Fibroblast of skin of scalp (primary cell): ENCODE measurements at regions not wholly inside any gene's neighbourhood (a gene's known extent, or its start where the extent isn't known, plus 50 kb on each side); places are given as distances from the start of the nearest gene placed in this dataset.
"Not testable (repeated sequence)": the region's sequence is repeated elsewhere in the genome, so short reads cannot be mapped to it uniquely, and the experiment has no call there.

Source experiments
- DNase-seq: peaks from one replicate; pipeline ENCODE4 v3.0.0-alpha.2; 2013

DNA sequence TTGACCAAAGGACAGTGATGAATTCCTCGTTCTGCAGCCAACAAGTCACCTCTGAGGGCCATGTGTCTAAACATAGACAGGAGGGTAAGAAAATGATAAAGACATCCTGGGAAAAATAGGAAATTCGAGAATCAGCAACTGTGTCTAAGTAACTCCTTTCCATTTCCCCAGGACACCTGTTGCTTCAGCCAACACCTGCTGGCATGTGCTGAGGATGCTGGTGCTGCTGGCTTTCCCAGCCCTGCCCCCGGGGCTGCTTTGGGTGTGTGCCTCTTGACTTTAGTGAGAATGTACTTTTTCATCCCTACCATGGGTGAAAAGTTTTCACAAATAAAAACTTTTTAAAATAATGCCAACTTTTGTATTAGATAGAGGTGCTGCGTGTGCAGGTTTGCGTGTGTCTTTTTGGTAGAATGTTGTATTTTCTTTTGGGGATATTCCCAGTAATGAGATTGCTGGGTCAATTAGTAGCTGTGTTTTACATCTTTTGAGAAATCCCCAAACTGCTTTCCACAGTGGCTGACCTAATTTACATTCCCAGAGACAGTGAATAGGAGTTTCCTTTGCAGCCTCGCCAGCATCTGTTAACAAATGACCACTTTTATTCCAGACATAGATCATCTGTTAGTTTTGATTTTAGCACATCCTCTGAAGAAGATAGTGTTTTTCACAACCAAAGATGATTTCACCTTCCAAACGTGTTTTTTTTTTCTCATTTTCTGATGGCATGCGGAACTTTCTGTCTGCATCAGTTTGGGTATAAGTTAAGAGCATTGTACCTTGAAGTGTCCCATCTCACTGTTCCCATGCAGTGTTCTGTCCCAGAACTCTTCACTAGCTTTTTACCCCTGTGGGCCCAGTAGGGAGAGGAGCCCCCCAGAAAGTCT, 104.2 kb upstream of the ACBD5 start:
- DNase-seq, result no peak

DNA sequence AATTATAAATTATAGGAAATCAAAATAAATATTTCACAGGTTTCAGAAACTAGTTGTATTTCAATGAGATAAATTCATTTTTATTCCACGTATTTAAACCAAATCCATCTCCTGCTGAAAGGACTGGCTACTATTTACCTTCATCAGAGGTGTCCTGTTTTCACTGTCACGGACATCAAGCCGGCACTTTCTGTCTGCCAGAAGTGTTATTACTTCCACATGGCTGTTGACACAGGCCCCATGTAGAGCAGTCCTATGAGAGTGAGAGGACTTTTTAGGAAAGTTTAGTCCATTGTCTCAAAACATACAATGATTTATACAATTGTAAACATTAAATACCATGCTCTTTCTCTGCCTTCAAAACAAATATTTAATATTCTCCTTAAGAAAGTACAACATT, 100.4 kb upstream of the ACBD5 start:
- DNase-seq, result no peak

DNA sequence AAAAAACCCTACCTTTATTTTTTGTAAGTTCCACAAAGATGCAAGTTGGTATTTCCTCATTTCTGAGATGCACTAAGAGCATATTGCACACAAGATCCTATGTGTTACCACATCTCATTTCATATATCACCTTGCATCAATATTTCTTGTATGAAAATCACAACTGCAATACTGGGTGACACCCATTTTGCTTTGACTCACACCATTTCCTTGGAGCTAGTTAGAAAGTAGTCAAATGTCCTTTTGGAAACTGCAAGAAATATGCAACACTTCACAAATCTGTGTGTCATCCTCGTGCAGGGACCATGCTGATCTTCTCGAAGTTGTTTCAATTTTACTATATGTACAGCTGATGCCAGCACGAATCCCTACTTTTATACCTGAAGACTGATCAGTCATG, 94.6 kb upstream of the ACBD5 start:
- not testable (repeated sequence) for DNase-seq

DNA sequence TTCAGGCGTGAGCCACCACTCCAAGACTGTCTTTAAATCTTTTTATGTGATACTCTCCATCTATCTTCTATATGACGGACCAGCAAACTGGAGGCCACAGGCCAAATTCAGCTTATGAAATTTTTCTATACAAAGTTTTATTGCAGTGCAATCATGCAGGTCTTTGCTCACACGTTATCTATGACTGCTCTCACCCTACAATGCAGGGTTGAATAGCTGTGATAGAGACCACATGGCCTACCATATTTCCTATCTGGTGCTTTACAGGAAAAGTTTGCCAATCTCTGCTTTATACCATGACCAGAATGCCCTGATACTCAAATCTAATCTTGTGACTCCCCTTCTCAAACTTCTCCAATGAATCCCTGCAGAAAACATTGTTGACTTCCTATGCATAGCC, 89.5 kb upstream of the ACBD5 start:
- no peak for DNase-seq

DNA sequence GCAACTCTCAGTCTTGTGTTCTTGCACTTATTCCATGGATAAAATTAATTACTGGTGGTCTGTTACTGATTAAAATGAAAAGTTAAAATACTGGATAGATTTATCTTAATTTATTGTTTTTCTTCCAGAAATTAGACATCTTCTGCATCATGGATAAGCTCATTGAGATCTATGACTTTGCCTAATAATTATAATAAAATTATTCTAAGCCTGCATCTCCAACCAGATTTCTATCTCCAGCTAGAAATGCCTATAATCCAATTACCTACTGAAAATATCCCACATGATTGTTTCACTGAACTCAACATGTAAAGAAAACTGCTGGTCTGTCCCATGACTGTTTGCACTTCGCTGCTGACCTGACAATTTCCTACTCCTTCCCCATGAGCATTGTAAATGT, 88.3 kb upstream of the ACBD5 start:
- no peak for DNase-seq

DNA sequence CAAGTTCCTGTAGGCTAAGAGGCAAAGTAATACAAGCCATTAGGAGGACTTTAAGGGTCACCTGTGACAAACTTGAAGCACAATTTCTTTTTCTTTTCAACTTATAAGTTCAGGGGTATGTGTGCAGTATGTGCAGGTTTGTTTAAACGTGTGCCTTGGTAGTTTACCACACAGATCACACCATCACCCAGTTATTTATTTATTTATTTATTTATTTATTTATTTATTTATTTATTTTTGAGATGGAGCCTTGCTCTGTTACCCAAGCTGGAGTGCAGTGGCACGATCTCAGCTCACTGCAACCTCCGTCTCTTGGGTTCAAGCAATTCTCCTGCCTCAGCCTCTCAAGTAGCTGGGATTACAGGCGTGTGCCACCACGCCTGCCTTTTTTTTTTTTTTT, 86.2 kb upstream of the ACBD5 start:
- DNase-seq, result not testable (repeated sequence)

DNA sequence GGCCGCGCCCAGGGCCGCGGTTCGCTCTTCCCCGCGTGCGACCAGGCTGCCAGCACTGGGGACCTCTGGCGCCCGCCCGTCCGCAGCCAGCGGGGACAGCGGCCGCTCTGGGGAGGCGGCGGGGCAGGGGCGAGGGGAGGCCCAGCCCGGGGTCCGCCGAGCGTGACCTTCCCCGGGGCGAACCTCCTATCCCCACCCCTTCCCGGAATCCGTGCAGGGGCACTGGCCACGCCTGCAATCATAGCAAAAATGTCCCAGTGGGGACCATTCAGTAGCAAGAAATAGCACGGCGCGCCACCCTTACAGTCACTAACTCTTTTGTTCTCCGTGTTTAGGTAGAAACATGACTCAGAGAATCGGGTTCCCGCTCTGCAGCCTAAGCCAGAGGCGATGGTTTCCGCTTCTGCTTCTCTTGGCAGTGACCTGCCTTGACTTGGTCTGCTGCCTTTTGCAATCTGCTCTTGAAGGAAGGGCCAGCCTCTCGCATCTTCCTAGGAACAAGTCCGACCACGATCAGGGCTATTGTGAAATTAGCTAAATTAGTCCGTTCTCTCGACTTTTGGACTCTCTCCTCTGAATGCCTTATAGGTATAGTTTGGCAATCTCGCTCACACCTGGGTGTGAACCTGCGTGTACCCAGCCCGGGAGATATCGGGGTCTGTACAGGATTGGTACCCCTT, 79.3 kb upstream of the ACBD5 start:
- DNase-seq, result peak; percentile 5

DNA sequence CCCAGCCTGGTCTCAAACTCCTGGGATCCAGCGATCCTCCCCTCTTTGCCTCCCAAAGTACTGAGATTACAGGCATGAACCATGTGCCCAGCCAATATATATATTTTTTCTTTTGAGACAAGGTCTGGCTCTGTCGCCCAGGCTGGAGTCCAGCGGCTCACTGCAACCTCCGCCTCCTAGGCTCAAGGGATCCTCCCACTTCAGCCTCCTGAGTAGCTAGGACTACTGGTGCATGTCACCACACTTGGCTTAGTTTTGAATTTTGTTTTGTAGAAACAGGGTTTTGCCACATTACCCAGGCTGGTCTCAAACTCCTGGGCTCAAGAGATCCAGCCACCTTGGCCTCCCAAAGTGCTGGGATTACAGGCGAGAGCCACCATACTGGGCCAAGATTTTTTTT, 78.5 kb upstream of the ACBD5 start:
- not testable (repeated sequence) for DNase-seq

DNA sequence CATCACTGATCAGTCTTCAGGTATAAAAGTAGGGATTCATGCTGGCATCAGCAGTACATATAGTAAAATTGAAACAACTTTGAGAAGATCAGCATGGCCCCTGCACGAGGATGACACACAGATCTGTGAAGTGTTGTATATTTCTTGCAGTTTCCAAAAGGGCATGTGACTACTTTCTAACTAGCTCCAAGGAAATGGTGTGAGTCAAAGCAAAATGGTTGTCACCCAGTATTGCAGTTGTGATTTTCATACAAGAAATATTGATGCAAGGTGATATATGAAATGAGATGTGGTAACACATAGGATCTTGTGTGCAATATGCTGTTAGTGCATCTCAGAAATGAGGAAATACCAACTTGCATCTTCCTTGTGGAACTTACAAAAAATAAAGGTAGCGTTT, 74.5 kb upstream of the ACBD5 start:
- not testable (repeated sequence) for DNase-seq

DNA sequence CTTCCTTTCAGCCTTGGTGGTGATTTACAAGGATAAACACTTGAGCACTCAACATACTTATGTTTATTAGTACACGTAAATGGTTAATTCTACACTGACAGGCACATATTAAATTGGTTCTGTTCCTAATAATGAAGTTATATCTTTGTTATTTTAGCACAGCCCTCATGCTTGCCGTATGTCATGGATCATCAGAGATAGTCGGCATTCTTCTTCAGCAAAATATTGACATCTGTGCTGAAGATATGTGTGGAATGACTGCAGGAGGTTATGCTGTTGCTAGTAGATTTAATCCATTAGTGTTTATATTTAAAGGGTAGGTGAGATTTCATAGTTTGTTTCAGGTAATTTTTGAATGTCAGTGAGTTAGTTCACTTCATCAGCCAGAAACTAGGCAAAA, 73.0 kb upstream of the ACBD5 start:
- not testable (repeated sequence) for DNase-seq

DNA sequence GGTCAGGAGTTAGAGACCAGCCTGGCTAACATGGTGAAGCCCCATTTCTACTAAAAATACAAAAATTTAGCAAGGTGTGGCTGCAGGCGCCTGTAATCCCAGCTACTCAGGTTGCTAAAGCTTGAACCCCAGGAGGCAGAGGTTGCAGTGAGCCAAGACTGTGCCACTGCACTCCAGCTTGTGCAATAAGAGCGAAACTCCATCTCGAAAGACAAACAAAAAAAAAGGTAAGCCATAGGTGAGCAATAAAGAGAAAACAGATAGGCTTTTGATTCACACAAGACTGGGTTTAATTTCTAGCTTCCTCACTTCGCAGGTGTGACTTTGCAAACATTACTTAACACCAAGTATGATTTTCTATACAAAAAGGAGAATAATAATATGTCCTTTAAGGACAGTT, 72.3 kb upstream of the ACBD5 start:
- no peak for DNase-seq

DNA sequence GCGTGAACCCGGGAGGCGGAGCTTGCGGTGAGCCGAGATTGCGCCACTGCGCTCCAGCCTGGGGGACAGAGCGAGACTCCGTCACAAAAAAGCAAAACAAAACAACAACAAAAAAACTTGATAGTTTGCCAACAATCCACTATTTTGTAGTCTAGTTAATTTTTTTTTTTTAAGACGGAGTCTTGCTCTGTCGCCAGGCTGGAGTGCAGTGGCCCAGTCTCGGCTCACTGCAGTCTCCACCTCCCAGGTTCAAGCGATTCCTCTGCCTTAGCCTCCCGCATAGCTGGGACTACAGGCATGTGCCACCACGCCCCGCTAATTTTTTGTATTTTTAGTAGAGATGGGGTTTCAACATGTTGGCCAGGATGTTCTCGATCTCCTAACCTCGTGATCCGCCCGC, 71.2 kb upstream of the ACBD5 start:
- DNase-seq, result not testable (repeated sequence)

DNA sequence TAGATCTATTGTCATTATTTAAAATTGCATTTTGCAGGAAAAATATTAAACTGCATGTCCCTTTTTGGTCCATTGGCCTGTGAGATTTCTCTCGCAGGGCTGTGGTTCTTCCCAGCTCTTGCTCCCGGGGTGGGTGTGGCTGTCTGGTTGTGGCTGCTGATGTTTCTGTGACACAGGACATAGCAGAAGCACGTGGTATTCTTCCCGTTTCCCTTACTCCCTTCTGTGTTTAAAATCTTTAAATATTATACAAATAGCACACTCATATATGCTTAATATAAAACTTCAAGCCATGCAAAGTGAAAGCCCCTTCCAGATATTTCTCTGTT, 57.9 kb upstream of the ACBD5 start:
- not testable (repeated sequence) for DNase-seq

DNA sequence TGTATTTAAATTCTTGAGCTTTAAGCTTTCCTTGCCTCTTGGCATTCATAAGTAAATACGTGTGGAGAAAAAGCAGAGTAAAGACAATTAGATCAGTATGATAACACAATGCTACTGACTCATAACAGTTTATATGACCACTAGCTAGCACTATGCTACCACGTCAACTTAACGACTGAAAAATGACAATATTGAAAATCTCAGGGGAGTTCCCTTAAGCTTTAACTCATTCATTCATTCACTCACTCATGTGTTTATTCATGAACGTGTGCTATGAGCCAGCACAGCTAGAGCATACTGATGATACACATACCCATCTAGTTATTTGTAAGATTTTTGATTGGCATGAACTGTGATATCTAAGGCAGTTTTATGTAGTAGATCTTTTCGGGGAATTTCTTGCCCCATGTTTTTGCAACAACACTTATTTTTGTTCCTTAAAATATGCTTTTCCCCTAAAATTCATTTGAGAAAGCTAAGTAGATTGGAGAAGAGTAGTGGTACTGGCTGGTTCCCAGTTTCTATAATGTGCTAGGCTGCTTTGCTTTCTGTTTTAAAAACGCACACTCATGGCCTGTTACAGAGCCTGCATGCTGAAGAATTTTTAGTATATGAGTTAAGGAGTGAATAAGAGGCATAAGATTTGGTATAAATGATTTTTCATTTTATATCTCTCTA, 57.4 kb upstream of the ACBD5 start:
- DNase-seq, result no peak

DNA sequence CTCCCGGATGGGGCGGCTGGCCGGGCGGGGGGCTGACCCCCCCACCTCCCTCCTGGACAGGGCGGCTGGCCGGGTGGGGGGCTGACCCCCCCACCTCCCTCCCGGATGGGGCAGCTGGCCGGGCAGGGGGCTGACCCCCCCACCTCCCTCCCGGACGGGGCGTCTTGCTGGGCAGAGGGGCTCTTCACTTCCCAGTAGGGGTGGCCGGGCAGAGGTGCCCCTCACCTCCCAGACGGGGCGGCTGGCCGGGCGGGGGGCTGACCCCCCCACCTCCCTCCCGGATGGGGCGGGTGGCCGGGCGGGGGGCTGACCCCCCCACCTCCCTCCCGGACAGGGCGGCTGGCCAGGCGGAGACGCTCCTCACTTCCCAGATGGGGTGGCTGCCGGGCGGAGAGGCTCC, 55.7 kb upstream of the ACBD5 start:
- DNase-seq, result not testable (repeated sequence)

DNA sequence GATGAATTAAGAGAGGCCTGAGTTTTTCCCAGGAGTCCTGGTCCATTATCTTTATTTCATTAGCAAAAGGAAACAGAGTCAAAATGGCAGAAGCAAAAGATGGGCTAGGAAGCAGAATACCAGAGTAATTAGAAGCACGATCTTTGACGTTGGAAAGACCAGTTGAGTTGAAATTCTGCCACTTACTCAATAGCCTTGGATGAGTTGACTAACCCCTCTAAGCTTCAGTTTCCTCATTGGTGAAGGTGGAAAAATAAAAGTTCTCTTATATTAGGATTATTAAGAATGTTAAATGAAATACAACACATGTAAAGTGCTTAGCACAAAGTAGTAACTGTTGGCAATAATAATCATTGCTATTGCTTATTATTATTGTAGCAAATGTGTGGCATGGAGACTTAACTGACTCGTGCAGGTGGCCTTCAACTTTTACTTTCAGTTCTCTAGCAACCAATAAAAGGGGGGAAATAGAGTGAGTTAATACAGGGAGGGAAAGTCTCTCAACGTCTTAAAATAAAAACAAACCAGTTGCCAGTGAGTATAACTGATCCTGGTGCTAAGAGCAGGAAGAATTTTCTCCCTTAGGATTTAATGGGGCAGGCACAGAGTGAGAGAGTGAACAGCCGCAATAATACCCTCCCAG, 50.8 kb upstream of the ACBD5 start:
- not testable (repeated sequence) for DNase-seq
